ENCODE measurements at regions not wholly inside any gene's neighbourhood (a gene's known extent, or its start where the extent isn't known, plus 50 kb on each side); places are given as distances from the start of the nearest gene placed in this dataset.

GRCh38 chr16:82395212-82395611, 225.2 kb upstream of the MPHOSPH6 start:
- TF ChIP-seq CTCF (conservative IDR thresholded peaks at IDR 0.05): no peak
- H3K27ac ChIP-seq: no peak overlapping the region

- TF ChIP-seq CTCF (conservative IDR thresholded peaks at IDR 0.05): no peak
- H3K27ac ChIP-seq: no peak overlapping the region
Measured at GRCh38 chr16:82391690-82392089, 221.7 kb upstream of the MPHOSPH6 start.

DNA sequence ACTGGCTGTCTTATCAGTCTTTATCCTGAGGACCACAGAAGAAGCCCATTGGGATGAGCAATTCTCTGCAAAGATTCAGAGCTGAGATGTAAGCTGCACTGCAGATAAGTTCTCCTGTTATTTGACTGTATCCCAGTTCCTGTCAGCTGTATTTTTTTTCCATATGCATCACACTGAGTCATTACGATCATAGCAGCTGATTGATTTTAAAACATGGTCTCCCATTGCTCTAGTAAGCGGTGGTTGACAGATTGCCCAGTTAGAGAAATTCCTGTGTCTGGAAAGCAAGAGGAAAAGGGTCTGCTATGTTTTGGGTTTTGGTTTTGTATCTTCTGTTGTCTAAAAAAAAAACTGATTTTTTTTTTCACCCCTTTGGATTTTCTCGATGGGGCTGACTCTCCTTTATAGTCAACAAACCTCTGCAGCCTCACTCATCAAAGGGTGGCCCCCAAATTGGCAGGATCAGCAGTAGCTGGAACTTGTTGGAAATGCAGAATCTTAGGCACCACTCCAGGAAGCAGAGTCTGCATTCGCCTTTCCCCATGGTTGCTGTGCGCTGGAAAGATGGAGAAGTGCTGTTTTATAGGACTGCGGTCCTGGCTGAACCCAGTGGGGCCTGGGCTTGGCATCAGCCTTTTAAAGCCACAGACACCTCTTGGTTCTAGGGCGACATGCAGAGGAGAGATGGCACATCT, 220.1 kb upstream of the MPHOSPH6 start:
- no peak overlapping the region for H3K27ac ChIP-seq
- TF ChIP-seq CTCF (conservative IDR thresholded peaks at IDR 0.05): no peak

- no peak for TF ChIP-seq CTCF (conservative IDR thresholded peaks at IDR 0.05)
- H3K27ac ChIP-seq: no peak overlapping the region
Measured at GRCh38 chr16:82386761-82387160, 216.7 kb upstream of the MPHOSPH6 start.

DNA sequence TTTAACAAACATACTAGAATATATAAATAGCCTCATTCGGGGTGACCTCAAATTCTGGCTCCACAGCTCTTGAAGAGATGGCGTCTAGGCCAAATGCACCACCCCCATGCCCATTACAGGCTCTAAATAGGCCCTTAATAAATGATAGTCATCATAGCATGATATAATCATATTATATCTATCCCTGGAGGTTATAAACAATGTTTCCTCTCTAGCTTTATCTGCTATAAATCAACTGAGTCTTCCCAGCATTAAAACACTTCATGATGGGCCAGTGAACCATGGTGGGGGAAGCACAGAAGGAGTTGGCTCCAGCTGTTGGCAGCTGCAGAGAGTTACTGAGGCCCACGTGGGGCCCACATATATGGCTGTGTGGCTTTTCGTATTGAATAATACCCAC, 214.9 kb upstream of the MPHOSPH6 start:
- TF ChIP-seq CTCF (conservative IDR thresholded peaks at IDR 0.05): no peak
- no peak overlapping the region for H3K27ac ChIP-seq

- no peak overlapping the region for H3K27ac ChIP-seq
- no peak for TF ChIP-seq CTCF (conservative IDR thresholded peaks at IDR 0.05)
Measured at GRCh38 chr16:82384017-82384416, 214.0 kb upstream of the MPHOSPH6 start.

GRCh38 chr16:82382521-82382920, 212.5 kb upstream of the MPHOSPH6 start:
- H3K27ac ChIP-seq: no peak overlapping the region
- TF ChIP-seq CTCF (conservative IDR thresholded peaks at IDR 0.05): no peak
